ENCODE measurements at regions not wholly inside any gene's neighbourhood (a gene's known extent, or its start where the extent isn't known, plus 50 kb on each side); places are given as distances from the start of the nearest gene placed in this dataset.

DNA sequence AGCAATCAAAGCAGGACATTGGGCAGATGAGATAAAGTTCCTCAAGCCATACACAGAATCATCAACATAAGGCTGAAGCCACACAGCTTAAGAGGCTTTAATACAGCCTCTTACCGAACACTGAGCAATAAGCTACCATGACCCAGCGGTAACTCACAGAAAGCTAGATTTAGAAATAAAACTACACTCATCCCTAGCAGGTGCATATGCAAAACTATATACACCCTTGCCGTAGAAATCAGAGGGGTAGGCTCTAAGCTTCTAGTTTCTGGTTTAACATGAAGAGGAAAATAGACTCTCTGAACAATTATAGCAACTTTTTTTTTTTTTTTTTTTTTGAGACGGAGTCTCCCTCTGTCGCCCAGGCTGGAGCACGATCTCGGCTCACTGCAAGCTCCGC, 428.8 kb upstream of the FIGN start:
- Histone ChIP-seq H3K27ac (replicated peaks in 1 of 4) (no peak overlapping the region), H3K9me3 (peaks cover 0 to 4% (median 0%) of the 10 kb centered on the region in 4 donors), H3K27me3 (no peaks in the 10 kb centered on the region), H3K4me1 (no peaks in the 10 kb centered on the region), H3K36me3 (no peaks in the 10 kb centered on the region), H3K4me3 (no peak overlapping the region)
- intact Hi-C loops (cut with DNase I) = no loop called here
- no peak for TF ChIP-seq POLR2A (IDR thresholded peaks at IDR 0.05; ENCODE audit: low read depth)
- no peak for TF ChIP-seq POLR2AphosphoS5 (IDR thresholded peaks at IDR 0.05)
- WGBS = 97% methylated on average over 8 of the region's 8 CpGs
- DNase-seq (ENCODE audit: extremely low spot score) = no peak

DNA sequence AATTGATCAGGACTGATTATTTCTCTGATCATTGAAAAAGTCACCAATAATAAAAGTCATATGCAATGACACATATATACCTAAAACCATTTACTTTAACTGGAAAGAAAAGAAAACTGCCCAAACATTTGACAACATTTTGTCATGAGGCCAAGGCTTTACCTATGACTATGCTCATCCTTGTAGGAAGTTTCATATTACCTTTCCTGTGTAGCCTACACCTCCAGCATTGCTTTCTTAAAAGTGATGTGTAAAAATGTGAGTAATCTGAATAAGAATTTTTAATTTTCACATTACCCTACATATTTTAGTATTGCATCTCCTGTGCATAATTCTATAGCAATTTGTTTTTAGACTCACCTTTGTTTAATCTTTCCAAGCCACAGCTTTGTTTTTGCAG, 419.8 kb upstream of the FIGN start:
- H3K9me3 ChIP-seq = peaks cover 0 to 5% (median 0%) of the 10 kb centered on the region in 4 donors
- H3K4me3 ChIP-seq = no peak overlapping the region
- H3K27ac ChIP-seq (replicated peaks in 1 of 4) = no peak overlapping the region
- peaks cover 0 to 4% (median 0%) of the 10 kb centered on the region in 4 donors for H3K4me1 ChIP-seq
- intact Hi-C loops (cut with DNase I) = no loop called here
- no peaks in the 10 kb centered on the region for H3K27me3 ChIP-seq
- DNase-seq (ENCODE audit: extremely low spot score) = no peak
- TF ChIP-seq, protein P1, sequence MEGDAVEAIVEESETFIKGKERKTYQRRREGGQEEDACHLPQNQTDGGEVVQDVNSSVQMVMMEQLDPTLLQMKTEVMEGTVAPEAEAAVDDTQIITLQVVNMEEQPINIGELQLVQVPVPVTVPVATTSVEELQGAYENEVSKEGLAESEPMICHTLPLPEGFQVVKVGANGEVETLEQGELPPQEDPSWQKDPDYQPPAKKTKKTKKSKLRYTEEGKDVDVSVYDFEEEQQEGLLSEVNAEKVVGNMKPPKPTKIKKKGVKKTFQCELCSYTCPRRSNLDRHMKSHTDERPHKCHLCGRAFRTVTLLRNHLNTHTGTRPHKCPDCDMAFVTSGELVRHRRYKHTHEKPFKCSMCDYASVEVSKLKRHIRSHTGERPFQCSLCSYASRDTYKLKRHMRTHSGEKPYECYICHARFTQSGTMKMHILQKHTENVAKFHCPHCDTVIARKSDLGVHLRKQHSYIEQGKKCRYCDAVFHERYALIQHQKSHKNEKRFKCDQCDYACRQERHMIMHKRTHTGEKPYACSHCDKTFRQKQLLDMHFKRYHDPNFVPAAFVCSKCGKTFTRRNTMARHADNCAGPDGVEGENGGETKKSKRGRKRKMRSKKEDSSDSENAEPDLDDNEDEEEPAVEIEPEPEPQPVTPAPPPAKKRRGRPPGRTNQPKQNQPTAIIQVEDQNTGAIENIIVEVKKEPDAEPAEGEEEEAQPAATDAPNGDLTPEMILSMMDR (IDR thresholded peaks at IDR 0.05) = no peak
- TF ChIP-seq POLR2AphosphoS5 (IDR thresholded peaks at IDR 0.05) (no peak), POLR2A (IDR thresholded peaks at IDR 0.05; ENCODE audit: low read depth) (no peak), EP300 (IDR thresholded peaks at IDR 0.05) (no peak)
- H3K36me3 ChIP-seq = no peaks in the 10 kb centered on the region

DNA sequence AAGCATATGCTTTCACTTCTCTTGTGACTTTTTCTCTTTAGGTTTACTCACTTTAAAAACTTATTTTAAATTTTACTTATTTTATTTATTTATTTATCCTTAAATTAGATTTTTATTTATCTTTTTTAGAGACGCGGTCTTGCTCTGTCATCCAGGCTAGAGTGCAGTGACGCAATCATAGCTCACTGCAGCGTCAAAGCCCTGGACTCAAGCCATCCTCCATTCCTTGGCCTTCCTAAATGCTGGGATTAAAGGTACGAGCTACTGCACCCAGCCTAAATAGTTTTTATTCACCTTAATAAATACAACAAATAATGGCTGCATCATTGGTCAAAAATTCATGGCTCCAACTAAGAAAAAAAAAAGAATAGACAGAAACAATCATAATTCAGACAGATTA, 415.7 kb upstream of the FIGN start:
- Histone ChIP-seq H3K4me3 (no peak overlapping the region), H3K27ac (replicated peaks in 1 of 4) (no peak overlapping the region), H3K4me1 (peaks cover 0 to 4% (median 0%) of the 10 kb centered on the region in 4 donors), H3K27me3 (no peaks in the 10 kb centered on the region), H3K36me3 (no peaks in the 10 kb centered on the region), H3K9me3 (no peaks in the 10 kb centered on the region)
- WGBS = 62% methylated on average over 5 of the region's 5 CpGs
- no peak for DNase-seq (ENCODE audit: extremely low spot score)
- no peak for TF ChIP-seq POLR2A (IDR thresholded peaks at IDR 0.05; ENCODE audit: low read depth)
- TF ChIP-seq, protein P1 (IDR thresholded peaks at IDR 0.05) = no peak
- TF ChIP-seq POLR2AphosphoS5 (IDR thresholded peaks at IDR 0.05) = no peak
- no peak for TF ChIP-seq EP300 (IDR thresholded peaks at IDR 0.05)
- intact Hi-C loops (cut with DNase I) = no loop called here

DNA sequence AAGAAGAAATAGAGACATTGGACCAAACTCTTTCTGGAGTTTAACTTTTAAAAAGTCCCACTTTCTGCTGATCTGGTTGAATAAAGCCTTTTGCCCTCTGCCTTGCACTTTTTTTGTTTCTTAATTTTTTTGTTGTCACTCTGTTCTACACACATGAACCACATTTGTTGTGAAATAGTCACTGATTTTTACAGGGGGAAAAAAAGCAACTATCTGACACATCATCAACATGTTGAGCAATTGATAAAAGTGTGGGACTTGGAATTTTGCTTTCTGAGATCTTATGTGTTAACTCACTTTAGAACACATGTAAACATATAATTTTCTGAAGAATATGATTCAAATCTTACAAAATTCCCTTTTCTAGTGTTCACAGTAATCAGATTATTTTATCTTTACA, 414.8 kb upstream of the FIGN start:
- intact Hi-C loops (cut with DNase I) = no loop called here

DNA sequence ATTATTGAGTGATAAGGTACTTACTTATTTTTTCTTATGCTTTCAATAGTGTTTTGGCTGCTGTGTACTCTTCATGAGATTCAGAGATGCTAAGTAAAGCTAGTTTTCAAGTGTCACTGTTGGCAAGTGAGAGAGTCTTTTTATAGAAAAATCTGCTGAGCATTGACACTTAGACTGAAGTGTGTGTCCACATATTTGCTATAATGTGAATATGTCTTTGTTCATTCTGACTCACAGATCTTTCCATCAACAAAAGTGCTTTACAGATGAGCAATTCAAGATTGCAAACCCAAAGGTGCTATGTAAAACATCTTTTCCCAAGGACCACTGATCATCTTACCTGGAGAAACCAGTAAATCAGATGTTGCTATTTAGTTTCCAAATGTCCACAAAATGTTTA, 410.6 kb upstream of the FIGN start:
- Histone ChIP-seq H3K27ac (replicated peaks in 1 of 4) (no peak overlapping the region), H3K4me1 (no peaks in the 10 kb centered on the region), H3K36me3 (no peaks in the 10 kb centered on the region), H3K27me3 (no peaks in the 10 kb centered on the region), H3K9me3 (no peaks in the 10 kb centered on the region), H3K4me3 (no peak overlapping the region)
- intact Hi-C loops (cut with DNase I) = no loop called here
- TF ChIP-seq POLR2A (IDR thresholded peaks at IDR 0.05; ENCODE audit: low read depth) = no peak
- TF ChIP-seq, protein P1 (IDR thresholded peaks at IDR 0.05) = no peak
- TF ChIP-seq EP300 (IDR thresholded peaks at IDR 0.05) = no peak
- no peak for TF ChIP-seq POLR2AphosphoS5 (IDR thresholded peaks at IDR 0.05)
- DNase-seq (ENCODE audit: extremely low spot score) = no peak

More for the DNA sequence above, 414.8 kb upstream of the FIGN start:
- H3K9me3 ChIP-seq = no peaks in the 10 kb centered on the region
- no peak overlapping the region for H3K4me3 ChIP-seq
- H3K27me3 ChIP-seq = no peaks in the 10 kb centered on the region
- DNase-seq (ENCODE audit: extremely low spot score) = no peak
- H3K36me3 ChIP-seq = no peaks in the 10 kb centered on the region
- H3K27ac ChIP-seq (replicated peaks in 1 of 4) = no peak overlapping the region
- TF ChIP-seq POLR2A (IDR thresholded peaks at IDR 0.05; ENCODE audit: low read depth) (no peak), POLR2AphosphoS5 (IDR thresholded peaks at IDR 0.05) (no peak), EP300 (IDR thresholded peaks at IDR 0.05) (no peak)
- TF ChIP-seq, protein P1 (IDR thresholded peaks at IDR 0.05) = no peak
- peaks cover 0 to 4% (median 0%) of the 10 kb centered on the region in 4 donors for H3K4me1 ChIP-seq

All from esophagus muscularis mucosa (tissue), 4 donors.